ENCODE measurements at regions not wholly inside any gene's neighbourhood (a gene's known extent, or its start where the extent isn't known, plus 50 kb on each side); places are given as distances from the start of the nearest gene placed in this dataset.

GRCh38 chr10:78907551-78908211, 161.1 kb upstream of the ZMIZ1 start:
- DNase-seq = no peak
- H3K36me3 Mint-ChIP-seq (ENCODE audit: insufficient read depth, unreplicated experiment) = no peaks in the 10 kb centered on the region
- TF ChIP-seq CTCF (IDR thresholded peaks at IDR 0.05; ENCODE audit: unreplicated experiment) = no peak
- CTCF ChIA-PET = no interaction called here
- intact Hi-C loops (cut with micrococcal nuclease; ENCODE audit: unreplicated experiment) = no loop called here
- H3K4me3 Mint-ChIP-seq (ENCODE audit: low read depth, unreplicated experiment) = no peak overlapping the region
- H3K9me3 Mint-ChIP-seq (ENCODE audit: low read depth, unreplicated experiment) = no peaks in the 10 kb centered on the region
- no peak overlapping the region for H3K27ac Mint-ChIP-seq (ENCODE audit: unreplicated experiment)
- H3K27me3 Mint-ChIP-seq (ENCODE audit: unreplicated experiment) = peaks cover 29% of the 10 kb centered on the region
- BruUV-seq (replicated peaks) = no TSS peak
- H3K4me1 Mint-ChIP-seq (ENCODE audit: low read depth, unreplicated experiment) = peaks cover 2% of the 10 kb centered on the region

DNA sequence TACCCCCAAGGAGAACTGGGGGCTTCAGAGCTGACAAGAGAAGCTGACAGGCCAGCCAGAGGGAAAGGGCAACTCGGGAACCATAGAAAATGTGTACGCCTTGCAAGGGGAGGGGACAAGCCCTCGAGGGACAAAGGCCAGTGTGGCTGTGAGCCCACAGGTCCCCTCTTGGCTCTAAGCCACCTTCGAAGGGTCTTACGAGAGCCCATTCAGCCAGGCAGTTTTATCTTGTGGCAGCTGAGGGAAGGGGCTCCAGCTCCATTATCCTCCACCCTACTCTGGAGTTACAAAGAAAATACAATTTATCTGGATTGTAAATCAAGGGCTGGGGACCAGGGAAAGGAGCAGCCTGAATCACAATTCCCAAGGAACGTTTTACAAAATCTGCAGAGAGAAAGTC, 159.5 kb upstream of the ZMIZ1 start:
- Mint-ChIP-seq H3K27ac (ENCODE audit: unreplicated experiment) (no peak overlapping the region), H3K36me3 (ENCODE audit: insufficient read depth, unreplicated experiment) (no peaks in the 10 kb centered on the region), H3K4me1 (ENCODE audit: low read depth, unreplicated experiment) (peaks cover 8% of the 10 kb centered on the region), H3K9me3 (ENCODE audit: low read depth, unreplicated experiment) (no peaks in the 10 kb centered on the region), H3K4me3 (ENCODE audit: low read depth, unreplicated experiment) (no peak overlapping the region), H3K27me3 (ENCODE audit: unreplicated experiment) (peaks cover 29% of the 10 kb centered on the region)
- no peak for TF ChIP-seq CTCF (IDR thresholded peaks at IDR 0.05; ENCODE audit: unreplicated experiment)
- DNase-seq = no peak
- BruUV-seq (replicated peaks) = no TSS peak
- intact Hi-C loops (cut with micrococcal nuclease; ENCODE audit: unreplicated experiment) = no loop called here
- CTCF ChIA-PET = no interaction called here

GRCh38 chr10:78910021-78910420, 158.7 kb upstream of the ZMIZ1 start:
- no TSS peak for BruUV-seq (replicated peaks)
- DNase-seq = no peak
- H3K9me3 Mint-ChIP-seq (ENCODE audit: low read depth, unreplicated experiment) = no peaks in the 10 kb centered on the region
- no peak overlapping the region for H3K27ac Mint-ChIP-seq (ENCODE audit: unreplicated experiment)
- CTCF ChIA-PET = no interaction called here
- peaks cover 21% of the 10 kb centered on the region for H3K27me3 Mint-ChIP-seq (ENCODE audit: unreplicated experiment)
- H3K36me3 Mint-ChIP-seq (ENCODE audit: insufficient read depth, unreplicated experiment) = no peaks in the 10 kb centered on the region
- peaks cover 8% of the 10 kb centered on the region for H3K4me1 Mint-ChIP-seq (ENCODE audit: low read depth, unreplicated experiment)
- TF ChIP-seq CTCF (IDR thresholded peaks at IDR 0.05; ENCODE audit: unreplicated experiment) = no peak
- intact Hi-C loops (cut with micrococcal nuclease; ENCODE audit: unreplicated experiment) = no loop called here
- H3K4me3 Mint-ChIP-seq (ENCODE audit: low read depth, unreplicated experiment) = no peak overlapping the region

DNA sequence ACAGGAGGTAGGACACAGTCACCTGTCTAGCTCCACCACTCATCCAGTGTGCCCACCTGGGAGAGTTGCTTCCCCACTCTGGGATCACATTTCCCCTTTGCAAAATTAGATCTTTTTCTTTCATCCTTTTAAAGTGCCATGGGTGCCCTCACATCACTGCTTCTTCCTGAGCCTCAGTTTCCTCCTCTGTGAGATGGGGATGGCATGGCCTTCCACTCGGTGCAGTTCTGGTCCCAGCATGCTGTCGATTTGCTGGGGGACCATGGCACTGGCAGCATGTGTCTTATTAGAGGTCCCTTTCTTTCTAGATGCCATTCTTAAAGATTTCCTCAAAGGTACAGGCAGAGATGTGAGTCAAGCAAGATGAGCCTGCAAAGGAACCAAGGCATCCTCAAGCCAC, 158.3 kb upstream of the ZMIZ1 start:
- Mint-ChIP-seq H3K27me3 (ENCODE audit: unreplicated experiment) (peaks cover 16% of the 10 kb centered on the region), H3K27ac (ENCODE audit: unreplicated experiment) (no peak overlapping the region), H3K36me3 (ENCODE audit: insufficient read depth, unreplicated experiment) (no peaks in the 10 kb centered on the region), H3K9me3 (ENCODE audit: low read depth, unreplicated experiment) (no peaks in the 10 kb centered on the region), H3K4me1 (ENCODE audit: low read depth, unreplicated experiment) (peaks cover 8% of the 10 kb centered on the region), H3K4me3 (ENCODE audit: low read depth, unreplicated experiment) (no peak overlapping the region)
- CTCF ChIA-PET = no interaction called here
- no peak for DNase-seq
- intact Hi-C loops (cut with micrococcal nuclease; ENCODE audit: unreplicated experiment) = no loop called here
- BruUV-seq (replicated peaks) = no TSS peak
- no peak for TF ChIP-seq CTCF (IDR thresholded peaks at IDR 0.05; ENCODE audit: unreplicated experiment)
